ENCODE measurements at regions not wholly inside any gene's neighbourhood (a gene's known extent, or its start where the extent isn't known, plus 50 kb on each side); places are given as distances from the start of the nearest gene placed in this dataset.

GRCh38 chr6:103011605-103012004 is 1618.1 kb downstream of the GRIK2 start:
- no peak overlapping the region for H3K27ac Mint-ChIP-seq
- no peak for DNase-seq
- no peaks in the 10 kb centered on the region for H3K4me1 Mint-ChIP-seq
- H3K4me3 Mint-ChIP-seq: no peak overlapping the region
- peaks cover 14% of the 10 kb centered on the region for H3K9me3 Mint-ChIP-seq
- CTCF ChIA-PET: no interaction called here
- no peaks in the 10 kb centered on the region for H3K36me3 Mint-ChIP-seq
- H3K27me3 Mint-ChIP-seq: no peaks in the 10 kb centered on the region

DNA sequence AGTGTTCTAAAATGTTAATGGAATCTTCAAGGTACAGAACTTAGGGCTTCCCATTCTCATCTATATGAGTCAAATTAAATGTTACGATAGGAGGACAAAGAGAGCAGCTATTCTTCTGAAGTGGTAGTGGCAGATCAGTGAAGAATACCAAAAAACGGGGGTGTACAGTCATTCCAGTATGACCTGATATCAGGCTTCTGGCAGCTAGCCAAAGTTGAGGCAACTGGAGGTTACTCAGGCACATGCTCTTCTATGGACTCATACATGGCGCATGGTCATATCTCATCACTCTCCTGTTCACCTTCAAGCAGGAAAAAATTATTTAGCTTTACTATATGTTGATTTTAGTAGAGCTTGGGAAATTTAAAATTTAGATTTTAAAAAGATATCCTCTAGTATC is 1608.8 kb downstream of the GRIK2 start:
- DNase-seq: no peak
- H3K27me3 Mint-ChIP-seq: no peaks in the 10 kb centered on the region
- CTCF ChIA-PET: no interaction called here
- H3K4me3 Mint-ChIP-seq: no peak overlapping the region
- peaks cover 10% of the 10 kb centered on the region for H3K9me3 Mint-ChIP-seq
- H3K36me3 Mint-ChIP-seq: no peaks in the 10 kb centered on the region
- no peaks in the 10 kb centered on the region for H3K4me1 Mint-ChIP-seq
- no peak overlapping the region for H3K27ac Mint-ChIP-seq

- Mint-ChIP-seq H3K27me3 (no peaks in the 10 kb centered on the region), H3K36me3 (no peaks in the 10 kb centered on the region), H3K27ac (no peak overlapping the region), H3K4me1 (no peaks in the 10 kb centered on the region), H3K4me3 (no peak overlapping the region), H3K9me3 (peaks cover 7% of the 10 kb centered on the region)
- CTCF ChIA-PET: no interaction called here
- no peak for DNase-seq
Observed at GRCh38 chr6:103001724-103002123, 1608.2 kb downstream of the GRIK2 start.

DNA sequence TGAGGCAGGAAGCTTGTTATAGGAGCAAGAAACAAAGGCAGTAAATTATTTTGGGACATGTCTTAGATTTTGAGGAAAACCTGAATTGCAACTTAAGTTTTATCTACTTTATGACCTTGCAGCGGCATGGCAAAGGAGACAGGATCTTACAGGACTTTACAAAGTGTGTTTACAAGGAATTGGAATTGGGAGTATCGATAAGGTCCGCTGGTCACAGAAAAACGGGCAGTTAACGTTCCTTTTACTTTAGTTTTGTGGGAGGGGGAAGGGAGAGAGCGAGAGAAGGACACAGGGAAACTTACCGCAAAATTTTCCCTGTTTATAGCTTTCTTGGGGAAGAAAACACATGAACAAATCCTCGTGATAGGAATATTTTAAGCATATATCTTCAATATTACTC is 1607.2 kb downstream of the GRIK2 start:
- no peaks in the 10 kb centered on the region for H3K4me1 Mint-ChIP-seq
- no peaks in the 10 kb centered on the region for H3K36me3 Mint-ChIP-seq
- no peak overlapping the region for H3K27ac Mint-ChIP-seq
- DNase-seq: no peak
- H3K4me3 Mint-ChIP-seq: no peak overlapping the region
- peaks cover 5% of the 10 kb centered on the region for H3K9me3 Mint-ChIP-seq
- CTCF ChIA-PET: no interaction called here
- no peaks in the 10 kb centered on the region for H3K27me3 Mint-ChIP-seq

DNA sequence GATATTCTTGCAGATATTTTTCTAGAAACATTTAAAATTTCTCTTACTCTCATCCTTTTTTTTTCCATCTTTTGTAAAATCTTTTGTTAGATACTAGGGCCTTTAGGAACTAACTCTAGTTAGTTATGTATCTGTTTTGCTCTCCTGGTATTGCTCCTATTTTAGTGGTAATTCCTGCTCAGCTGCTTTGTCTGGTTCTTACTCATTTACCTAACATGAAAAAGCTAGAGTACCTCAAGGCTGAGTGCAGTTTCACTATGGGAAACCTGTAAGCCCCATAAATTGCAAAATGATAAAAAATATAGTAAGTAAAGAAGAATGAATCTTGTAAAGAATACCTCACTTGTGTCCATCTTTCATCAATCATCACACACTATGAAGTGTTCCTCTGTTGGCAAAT is 1602.0 kb downstream of the GRIK2 start:
- CTCF ChIA-PET: no interaction called here

GRCh38 chr6:102994866-102995265 is 1601.4 kb downstream of the GRIK2 start:
- H3K27me3 Mint-ChIP-seq: no peaks in the 10 kb centered on the region
- no peak overlapping the region for H3K27ac Mint-ChIP-seq
- CTCF ChIA-PET: no interaction called here
- no peaks in the 10 kb centered on the region for H3K36me3 Mint-ChIP-seq
- no peak for DNase-seq
- H3K4me3 Mint-ChIP-seq: no peak overlapping the region
- peaks cover 4% of the 10 kb centered on the region for H3K9me3 Mint-ChIP-seq
- H3K4me1 Mint-ChIP-seq: no peaks in the 10 kb centered on the region

More for the DNA sequence above, 1602.0 kb downstream of the GRIK2 start:
- Mint-ChIP-seq H3K4me1 (no peaks in the 10 kb centered on the region), H3K9me3 (peaks cover 6% of the 10 kb centered on the region), H3K27me3 (no peaks in the 10 kb centered on the region), H3K27ac (no peak overlapping the region), H3K4me3 (no peak overlapping the region), H3K36me3 (no peaks in the 10 kb centered on the region)
- no peak for DNase-seq

- Mint-ChIP-seq H3K27me3 (no peaks in the 10 kb centered on the region), H3K9me3 (peaks cover 1% of the 10 kb centered on the region), H3K4me3 (no peak overlapping the region), H3K27ac (no peak overlapping the region), H3K36me3 (no peaks in the 10 kb centered on the region), H3K4me1 (no peaks in the 10 kb centered on the region)
- CTCF ChIA-PET: no interaction called here
- DNase-seq: no peak
Observed at GRCh38 chr6:102986086-102986485, 1592.6 kb downstream of the GRIK2 start.

- Mint-ChIP-seq H3K27me3 (no peaks in the 10 kb centered on the region), H3K9me3 (peaks cover 4% of the 10 kb centered on the region), H3K27ac (no peak overlapping the region), H3K36me3 (no peaks in the 10 kb centered on the region), H3K4me1 (no peaks in the 10 kb centered on the region), H3K4me3 (no peak overlapping the region)
- CTCF ChIA-PET: no interaction called here
- no peak for DNase-seq
Observed at GRCh38 chr6:102984357-102984756, 1590.8 kb downstream of the GRIK2 start.

DNA sequence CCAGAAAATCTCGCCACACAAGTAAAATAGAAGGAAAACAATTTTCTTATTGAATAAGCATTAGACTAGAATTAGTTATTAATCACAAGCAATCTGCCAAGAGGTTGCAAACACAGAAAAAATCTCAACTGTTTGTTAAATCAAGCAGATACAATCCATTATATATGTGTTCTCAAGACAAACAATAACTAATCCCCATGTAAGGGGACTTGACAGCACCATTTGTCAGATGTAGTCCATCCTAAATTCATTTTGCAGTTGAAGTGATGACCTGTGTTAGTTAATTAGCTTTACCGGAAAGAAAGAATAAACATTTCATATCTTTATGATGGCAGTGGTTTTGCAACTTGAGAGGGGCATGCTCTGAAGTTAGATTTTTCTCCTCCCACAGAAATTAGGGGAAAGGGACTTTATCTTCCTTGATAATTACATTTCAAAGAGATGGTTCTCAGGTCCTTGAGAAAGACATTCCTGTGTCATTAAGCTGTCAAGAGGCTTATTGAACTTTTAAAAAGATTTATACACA is 1588.0 kb downstream of the GRIK2 start:
- no peaks in the 10 kb centered on the region for H3K4me1 Mint-ChIP-seq
- CTCF ChIA-PET: no interaction called here
- no peaks in the 10 kb centered on the region for H3K36me3 Mint-ChIP-seq
- H3K27me3 Mint-ChIP-seq: no peaks in the 10 kb centered on the region
- H3K27ac Mint-ChIP-seq: no peak overlapping the region
- no peak overlapping the region for H3K4me3 Mint-ChIP-seq
- DNase-seq: no peak
- H3K9me3 Mint-ChIP-seq: peaks cover 6% of the 10 kb centered on the region

- H3K4me1 Mint-ChIP-seq: no peaks in the 10 kb centered on the region
- no peak overlapping the region for H3K4me3 Mint-ChIP-seq
- CTCF ChIA-PET: interaction anchor here (0.7 kb wide), 1 partner anchor 51 kb away, joined by 4 read pairs; no protein-coding TSS in a partner anchor
- no peaks in the 10 kb centered on the region for H3K36me3 Mint-ChIP-seq
- DNase-seq: no peak
- no peaks in the 10 kb centered on the region for H3K27me3 Mint-ChIP-seq
- H3K9me3 Mint-ChIP-seq: peaks cover 6% of the 10 kb centered on the region
- H3K27ac Mint-ChIP-seq: no peak overlapping the region
Observed at GRCh38 chr6:102980951-102981350, 1587.4 kb downstream of the GRIK2 start.

DNA sequence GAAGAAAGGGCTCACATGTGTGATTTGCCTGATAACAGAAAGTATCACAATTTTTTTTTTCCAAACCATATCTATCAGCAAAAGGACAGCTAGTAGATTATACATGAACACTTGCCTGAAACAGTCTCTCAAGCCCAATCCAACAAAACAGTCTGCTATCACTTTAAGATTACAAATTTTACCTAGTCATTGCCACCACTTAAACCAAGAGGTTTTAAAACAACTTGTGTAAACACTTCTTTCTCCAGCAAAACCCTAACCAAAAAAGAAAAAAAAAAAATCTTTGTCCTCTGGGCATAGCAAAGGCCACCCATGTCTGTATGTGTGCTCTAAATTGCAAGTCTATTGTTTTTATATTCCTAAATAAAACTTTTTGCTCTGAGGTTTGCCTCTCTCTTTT is 1568.4 kb downstream of the GRIK2 start:
- no peak for DNase-seq
- no peaks in the 10 kb centered on the region for H3K4me1 Mint-ChIP-seq
- peaks cover 3% of the 10 kb centered on the region for H3K9me3 Mint-ChIP-seq
- H3K27ac Mint-ChIP-seq: no peak overlapping the region
- H3K27me3 Mint-ChIP-seq: no peaks in the 10 kb centered on the region
- no peaks in the 10 kb centered on the region for H3K36me3 Mint-ChIP-seq
- H3K4me3 Mint-ChIP-seq: no peak overlapping the region
- CTCF ChIA-PET: no interaction called here

GRCh38 chr6:102950967-102951366 is 1557.5 kb downstream of the GRIK2 start:
- H3K4me3 Mint-ChIP-seq: no peak overlapping the region
- no peak for DNase-seq
- H3K27me3 Mint-ChIP-seq: no peaks in the 10 kb centered on the region
- no peak overlapping the region for H3K27ac Mint-ChIP-seq
- no peaks in the 10 kb centered on the region for H3K4me1 Mint-ChIP-seq
- no peaks in the 10 kb centered on the region for H3K36me3 Mint-ChIP-seq
- H3K9me3 Mint-ChIP-seq: no peaks in the 10 kb centered on the region
- CTCF ChIA-PET: no interaction called here

DNA sequence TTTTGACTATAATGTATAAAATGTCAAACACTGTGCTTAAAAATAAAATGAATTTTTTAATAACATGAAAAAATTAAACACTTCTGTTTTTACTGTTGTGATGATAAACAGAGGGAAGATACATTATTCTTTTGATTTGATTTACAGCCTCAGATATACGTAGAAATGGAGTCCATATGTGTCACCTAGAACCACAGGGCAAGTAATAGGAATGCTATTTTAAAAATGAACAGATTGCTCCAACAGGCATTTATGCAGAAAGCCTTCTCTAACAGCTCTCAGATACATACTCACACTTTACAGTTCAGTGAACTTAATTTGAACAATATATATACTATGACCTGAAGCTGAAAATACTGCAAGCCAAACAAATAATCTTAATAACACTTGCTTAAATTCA is 1551.0 kb downstream of the GRIK2 start:
- Mint-ChIP-seq H3K36me3 (no peaks in the 10 kb centered on the region), H3K4me3 (no peak overlapping the region), H3K27me3 (no peaks in the 10 kb centered on the region), H3K9me3 (peaks cover 2% of the 10 kb centered on the region), H3K27ac (no peak overlapping the region), H3K4me1 (no peaks in the 10 kb centered on the region)
- DNase-seq: no peak
- CTCF ChIA-PET: no interaction called here

GRCh38 chr6:102942206-102942605 is 1548.7 kb downstream of the GRIK2 start:
- H3K27me3 Mint-ChIP-seq: no peaks in the 10 kb centered on the region
- peaks cover 2% of the 10 kb centered on the region for H3K9me3 Mint-ChIP-seq

GRCh38 chr6:102936959-102937358 is 1543.5 kb downstream of the GRIK2 start:
- H3K4me1 Mint-ChIP-seq: no peaks in the 10 kb centered on the region
- CTCF ChIA-PET: no interaction called here
- no peaks in the 10 kb centered on the region for H3K27me3 Mint-ChIP-seq
- DNase-seq: no peak
- H3K4me3 Mint-ChIP-seq: no peak overlapping the region
- H3K36me3 Mint-ChIP-seq: no peaks in the 10 kb centered on the region
- no peak overlapping the region for H3K27ac Mint-ChIP-seq
- H3K9me3 Mint-ChIP-seq: no peaks in the 10 kb centered on the region

More at GRCh38 chr6:102942206-102942605, 1548.7 kb downstream of the GRIK2 start:
- no peak for DNase-seq
- no peak overlapping the region for H3K4me3 Mint-ChIP-seq
- H3K4me1 Mint-ChIP-seq: no peaks in the 10 kb centered on the region
- CTCF ChIA-PET: no interaction called here
- no peak overlapping the region for H3K27ac Mint-ChIP-seq
- H3K36me3 Mint-ChIP-seq: no peaks in the 10 kb centered on the region

DNA sequence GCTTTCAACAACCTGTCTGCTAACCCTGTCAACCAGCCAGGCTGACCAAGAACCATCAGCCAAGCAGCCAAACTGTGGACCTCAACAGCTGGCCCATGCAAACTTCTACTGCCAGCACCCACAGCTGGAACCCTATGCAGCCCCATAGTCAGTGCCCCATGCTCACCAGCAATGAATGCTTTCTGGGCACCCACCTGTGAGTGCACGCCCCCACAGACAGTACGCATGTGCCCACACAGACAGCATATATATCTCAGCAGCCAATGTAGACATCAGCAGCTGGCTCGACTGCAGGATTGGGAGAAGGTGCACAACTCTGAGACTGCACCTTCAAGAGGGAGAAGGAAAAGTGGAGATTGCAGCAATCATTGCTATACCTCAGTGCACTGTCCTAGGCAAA is 1534.6 kb downstream of the GRIK2 start:
- Mint-ChIP-seq H3K4me3 (no peak overlapping the region), H3K27me3 (no peaks in the 10 kb centered on the region), H3K27ac (no peak overlapping the region), H3K36me3 (no peaks in the 10 kb centered on the region), H3K4me1 (no peaks in the 10 kb centered on the region), H3K9me3 (no peaks in the 10 kb centered on the region)
- no peak for DNase-seq
- CTCF ChIA-PET: no interaction called here
